ENCODE measurements at regions not wholly inside any gene's neighbourhood (a gene's known extent, or its start where the extent isn't known, plus 50 kb on each side); places are given as distances from the start of the nearest gene placed in this dataset.
A peak's percentile ranks its signal among the peaks of the same experiment; 100 is the strongest.

GRCh38 chr11:19328586-19329311 is 88.0 kb upstream of the E2F8 start:
- Histone ChIP-seq H4K20me1 (replicated peaks in 1 of 2; ENCODE audit: control insufficient read depth in 1 of 2, insufficient read depth in 2 of 2, low read length in 2 of 2) (no peaks in the 10 kb centered on the region), H3K9me3 (ENCODE audit: insufficient read depth in 2 of 2, low read depth in 1 of 2, low read length in 1 of 2) (no peaks in the 10 kb centered on the region), H4K5ac (ENCODE audit: insufficient read length, low read depth, low read length) (no peak overlapping the region), H3K4ac (replicated peaks; ENCODE audit: insufficient read length, low read depth, low read length) (no peak overlapping the region), H3K14ac (ENCODE audit: insufficient read length) (no peak overlapping the region), H3K27me3 (replicated peaks in 1 of 4; ENCODE audit: control insufficient read depth in 3 of 4, extremely low read depth in 1 of 4, insufficient read depth in 3 of 4, low read length in 3 of 4) (no peaks in the 10 kb centered on the region), H3K4me3 (ENCODE audit: extremely low read depth in 1 of 4, insufficient read depth in 2 of 4, low read depth in 3 of 4, low read length in 4 of 4) (no peak overlapping the region), H4K91ac (replicated peaks; ENCODE audit: insufficient read length, low read length) (no peak overlapping the region), H3K9ac (replicated peaks in 1 of 4; ENCODE audit: extremely low read depth in 1 of 4, low read depth in 3 of 4, low read length in 3 of 4) (no peak overlapping the region), H3K4me1 (replicated peaks in 1 of 4; ENCODE audit: control insufficient read depth in 3 of 4, insufficient read depth in 4 of 4, low read length in 3 of 4) (no peaks in the 10 kb centered on the region), H3K36me3 (ENCODE audit: control insufficient read depth in 2 of 4, insufficient read depth in 4 of 4, low read length in 3 of 4) (no peaks in the 10 kb centered on the region), H3K79me2 (ENCODE audit: control insufficient read depth in 1 of 2, insufficient read depth in 2 of 2, low read length in 2 of 2) (no peaks in the 10 kb centered on the region), H2AFZ (ENCODE audit: low read length) (0 out of 2 replicates have a peak overlapping the region, but pooled peaks have one; percentile 10), H3K23ac (ENCODE audit: insufficient read length) (no peak overlapping the region), H2BK120ac (replicated peaks; ENCODE audit: low read depth, low read length) (no peak overlapping the region), H2BK20ac (ENCODE audit: low read length) (no peak overlapping the region), H3K18ac (ENCODE audit: extremely low read depth, low read length) (no peak overlapping the region), H4K8ac (ENCODE audit: extremely low read depth, insufficient read depth, low read length) (no peak overlapping the region), H2BK15ac (ENCODE audit: low read length) (no peak overlapping the region), H2AK5ac (ENCODE audit: low read depth, low read length) (no peak overlapping the region), H3K27ac (ENCODE audit: low read depth, low read length) (no peak overlapping the region), H3K79me1 (ENCODE audit: low read depth, low read length) (no peaks in the 10 kb centered on the region), H3K56ac (replicated peaks; ENCODE audit: insufficient read length, low read depth, low read length) (no peak overlapping the region), H2BK5ac (ENCODE audit: low read depth, low read length) (no peak overlapping the region), H2BK12ac (ENCODE audit: low read depth, low read length) (no peak overlapping the region), H3K4me2 (ENCODE audit: insufficient read depth in 1 of 2, low read depth in 2 of 2, low read length in 2 of 2) (no peak overlapping the region), H3K23me2 (ENCODE audit: low read depth, low read length) (no peaks in the 10 kb centered on the region)
- no peak for FAIRE-seq
- WGBS, 2 experiments (ENCODE audit: extremely low coverage in 1 of 2, insufficient coverage in 1 of 2, insufficient read length in 1 of 2, insufficient replicate concordance in 2 of 2, low coverage in 1 of 2, low lambda C conversion rate in 2 of 2, missing lambda C conversion rate in 1 of 2), result 91% methylated on average over 8 of the region's 8 CpGs; no CpG with 5 or more reads in 1 of the 2 experiments
- POLR2A ChIA-PET (ENCODE audit: partially characterized antibody), result no interaction called here
- TF ChIP-seq SP4 (IDR thresholded peaks at IDR 0.05; ENCODE audit: low read length), result no peak
- no peak for TF ChIP-seq CTBP2 (IDR thresholded peaks at IDR 0.05; ENCODE audit: borderline replicate concordance, insufficient read depth, insufficient read length, low read length)
- TF ChIP-seq CBX5 (IDR thresholded peaks at IDR 0.05; ENCODE audit: low read depth, low read length), result no peak
- no peak for TF ChIP-seq SIRT6 (IDR thresholded peaks at IDR 0.05; ENCODE audit: low read length)
- no peak for TF ChIP-seq KDM4A (IDR thresholded peaks at IDR 0.05; ENCODE audit: low read depth, low read length, severe bottlenecking)
- TF ChIP-seq GABPA (IDR thresholded peaks at IDR 0.05; ENCODE audit: borderline replicate concordance, insufficient read depth, low read length), result no peak
- no peak for TF ChIP-seq EP300 (IDR thresholded peaks at IDR 0.05; ENCODE audit: borderline replicate concordance in 1 of 2, low read depth in 2 of 2, low read length in 2 of 2)
- TF ChIP-seq CHD2 (IDR thresholded peaks at IDR 0.05; ENCODE audit: low read length), result no peak
- TF ChIP-seq MAFK (IDR thresholded peaks at IDR 0.05; ENCODE audit: low read depth, low read length), result no peak
- TF ChIP-seq SIX5 (IDR thresholded peaks at IDR 0.05; ENCODE audit: low read depth, low read length), result no peak
- TF ChIP-seq RAD21 (IDR thresholded peaks at IDR 0.05 in 1 of 2, conservative IDR thresholded peaks at IDR 0.05 in 1 of 2; ENCODE audit: low read depth in 2 of 2, low read length in 2 of 2), result no peak
- CTCF ChIA-PET (ENCODE audit: partially characterized antibody), result interaction anchor here (0.6 to 3.7 kb wide), 8 partner anchors 15 to 258 kb away, joined by 3 to 11 read pairs (median 4); no protein-coding TSS in a partner anchor
- no peak for DNase-seq (ENCODE audit: low read depth in 1 of 2, low spot score in 2 of 2)
